ENCODE measurements at regions not wholly inside any gene's neighbourhood (a gene's known extent, or its start where the extent isn't known, plus 50 kb on each side); places are given as distances from the start of the nearest gene placed in this dataset.
"Not testable (repeated sequence)": the region's sequence is repeated elsewhere in the genome, so short reads cannot be mapped to it uniquely, and the experiment has no call there.

DNA sequence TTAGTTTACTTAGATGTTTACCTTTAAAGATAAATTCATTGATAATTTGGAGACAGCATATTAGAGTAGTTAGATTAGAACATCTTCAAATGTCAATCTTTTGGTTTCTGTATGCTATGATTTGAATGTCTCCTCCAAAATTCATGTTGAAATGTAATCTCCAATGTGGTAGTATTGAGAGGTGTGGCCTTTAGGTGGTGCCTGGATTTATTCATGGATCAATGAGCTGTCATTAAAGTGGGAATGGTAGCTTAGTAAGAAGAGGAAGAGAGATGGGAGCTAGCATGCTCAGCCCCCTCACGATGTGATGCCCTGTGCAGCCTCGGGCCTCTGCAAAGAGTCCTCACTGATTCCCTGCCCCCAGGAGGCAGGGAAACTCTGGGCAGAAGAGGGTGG lies 133.6 kb upstream of the TUT7 start:
- WGBS (ENCODE audit: insufficient coverage), result 78% methylated on average over 2 of the region's 2 CpGs
- no peaks in the 10 kb centered on the region for H3K9me3 Mint-ChIP-seq
- no peaks in the 10 kb centered on the region for H3K4me1 ChIP-seq (ENCODE audit: control insufficient read depth in 1 of 2, extremely low read depth in 1 of 2, insufficient read depth in 2 of 2, low read length in 2 of 2)
- no peak overlapping the region for H3K27ac Mint-ChIP-seq
- H3K9me3 ChIP-seq, result no peaks in the 10 kb centered on the region
- H3K27me3 Mint-ChIP-seq, result peaks cover 2 to 7% of the 10 kb centered on the region in 2 donors
- H3K36me3 ChIP-seq (ENCODE audit: control insufficient read depth in 2 of 2, extremely low read depth in 1 of 2, insufficient read depth in 1 of 2, low read length in 1 of 2), result no peaks in the 10 kb centered on the region
- H3K27me3 ChIP-seq (replicated peaks in 1 of 2; ENCODE audit: control insufficient read depth in 2 of 2, extremely low read depth in 1 of 2, insufficient read depth in 2 of 2, low read length in 1 of 2), result peaks cover 0 to 6% of the 10 kb centered on the region in 2 experiments
- ATAC-seq (replicated peaks in 1 of 4), result no peak
- no peak overlapping the region for H3K27ac ChIP-seq (ENCODE audit: low read length)
- peaks cover 0 to 5% (median 3%) of the 10 kb centered on the region in 3 donors for H3K4me1 Mint-ChIP-seq
- no peaks in the 10 kb centered on the region for H3K36me3 Mint-ChIP-seq
- no peak overlapping the region for H3K4me3 ChIP-seq (ENCODE audit: control insufficient read depth in 1 of 2, extremely low read depth in 1 of 2, low read length in 1 of 2)
- H3K4me3 Mint-ChIP-seq, result no peak overlapping the region
- POLR2A ChIA-PET, result no interaction called here
- CTCF ChIA-PET, result no interaction called here
- no peak for DNase-seq

GRCh38 chr9:86486891-86487837 lies 133.0 kb upstream of the TUT7 start:
- DNase-seq (peak in 1 of 35 experiments; percentile 27), ATAC-seq (replicated peaks in 1 of 4) (no peak)
- ChIA-PET POLR2A (no interaction called here), CTCF (no interaction called here)
- no peak overlapping the region for H3K4me3 Mint-ChIP-seq
- Histone ChIP-seq H3K4me3 (ENCODE audit: control insufficient read depth in 1 of 2, extremely low read depth in 1 of 2, low read length in 1 of 2) (no peak overlapping the region), H3K27me3 (replicated peaks in 1 of 2; ENCODE audit: control insufficient read depth in 2 of 2, extremely low read depth in 1 of 2, insufficient read depth in 2 of 2, low read length in 1 of 2) (peaks cover 0 to 9% of the 10 kb centered on the region in 2 experiments), H3K27ac (ENCODE audit: low read length) (no peak overlapping the region), H3K4me1 (ENCODE audit: control insufficient read depth in 1 of 2, extremely low read depth in 1 of 2, insufficient read depth in 2 of 2, low read length in 2 of 2) (no peaks in the 10 kb centered on the region), H3K9me3 (no peaks in the 10 kb centered on the region), H3K36me3 (ENCODE audit: control insufficient read depth in 2 of 2, extremely low read depth in 1 of 2, insufficient read depth in 1 of 2, low read length in 1 of 2) (no peaks in the 10 kb centered on the region)
- H3K4me1 Mint-ChIP-seq, result peaks cover 0 to 5% (median 3%) of the 10 kb centered on the region in 3 donors
- no peaks in the 10 kb centered on the region for H3K36me3 Mint-ChIP-seq
- no peak overlapping the region for H3K27ac Mint-ChIP-seq
- H3K9me3 Mint-ChIP-seq, result no peaks in the 10 kb centered on the region
- WGBS (ENCODE audit: insufficient coverage), result no CpG with 5 or more reads among the region's 1 CpG
- H3K27me3 Mint-ChIP-seq, result peaks cover 2 to 7% of the 10 kb centered on the region in 2 donors

DNA sequence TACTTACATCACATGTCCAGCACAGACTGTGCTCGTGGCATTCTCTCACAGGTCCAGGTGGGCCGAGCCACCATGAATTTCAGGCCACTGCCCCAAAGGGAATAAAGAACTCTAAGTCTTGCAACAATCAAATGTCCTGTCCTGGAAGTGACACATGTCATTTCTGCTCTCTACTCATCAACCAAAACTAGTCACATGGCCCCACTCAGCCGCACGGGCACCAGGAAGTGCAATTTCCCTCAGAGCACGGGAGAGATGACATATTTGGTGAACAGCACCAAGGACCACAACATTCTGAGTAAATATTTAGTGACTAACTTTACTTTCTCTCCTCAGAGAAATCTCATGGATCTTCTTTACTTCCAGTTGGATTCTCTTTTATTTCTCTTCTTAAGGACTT lies 131.1 kb upstream of the TUT7 start:
- no peak overlapping the region for H3K4me3 ChIP-seq (ENCODE audit: control insufficient read depth in 1 of 2, extremely low read depth in 1 of 2, low read length in 1 of 2)
- Mint-ChIP-seq H3K9me3 (no peaks in the 10 kb centered on the region), H3K4me3 (no peak overlapping the region), H3K27me3 (peaks cover 6 to 11% of the 10 kb centered on the region in 2 donors), H3K4me1 (peaks cover 0 to 5% (median 3%) of the 10 kb centered on the region in 3 donors), H3K27ac (no peak overlapping the region), H3K36me3 (no peaks in the 10 kb centered on the region)
- no peak for ATAC-seq (replicated peaks in 1 of 4)
- H3K36me3 ChIP-seq (ENCODE audit: control insufficient read depth in 2 of 2, extremely low read depth in 1 of 2, insufficient read depth in 1 of 2, low read length in 1 of 2), result no peaks in the 10 kb centered on the region
- no peak overlapping the region for H3K27ac ChIP-seq (ENCODE audit: low read length)
- DNase-seq, result no peak
- H3K27me3 ChIP-seq (replicated peaks in 1 of 2; ENCODE audit: control insufficient read depth in 2 of 2, extremely low read depth in 1 of 2, insufficient read depth in 2 of 2, low read length in 1 of 2), result peaks cover 0 to 9% of the 10 kb centered on the region in 2 experiments
- ChIA-PET POLR2A (no interaction called here), CTCF (interaction anchor here (0.8 to 1.0 kb wide), 2 partner anchors 840 to 848 kb away, joined by 4 to 5 read pairs; no protein-coding TSS in a partner anchor)
- H3K9me3 ChIP-seq, result no peaks in the 10 kb centered on the region
- H3K4me1 ChIP-seq (ENCODE audit: control insufficient read depth in 1 of 2, extremely low read depth in 1 of 2, insufficient read depth in 2 of 2, low read length in 2 of 2), result no peaks in the 10 kb centered on the region
- WGBS (ENCODE audit: insufficient coverage), result 100% methylated on average over 2 of the region's 5 CpGs

DNA sequence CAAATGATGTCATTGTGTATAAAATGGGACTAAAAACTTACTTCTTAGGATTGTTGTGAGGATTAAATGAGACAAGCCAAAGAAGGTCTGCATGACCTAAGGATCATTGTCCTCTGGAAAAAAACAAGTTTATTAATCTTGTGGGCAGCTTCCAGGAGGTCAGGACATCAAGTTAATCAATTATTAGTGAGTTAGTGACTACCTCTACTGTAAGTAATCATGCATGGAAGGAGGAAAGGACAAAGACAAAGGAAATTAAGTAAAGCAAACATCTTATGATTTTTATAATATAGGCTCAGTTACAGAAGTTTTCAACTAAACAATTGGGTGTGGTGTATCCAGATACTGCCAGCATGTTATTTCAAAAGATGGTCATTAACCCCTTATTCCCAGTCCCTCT lies 129.3 kb upstream of the TUT7 start:
- no peaks in the 10 kb centered on the region for H3K36me3 Mint-ChIP-seq
- ATAC-seq (replicated peaks in 1 of 4), result no peak
- H3K27ac Mint-ChIP-seq, result no peak overlapping the region
- peaks cover 0 to 6% of the 10 kb centered on the region in 2 experiments for H3K27me3 ChIP-seq (replicated peaks in 1 of 2; ENCODE audit: control insufficient read depth in 2 of 2, extremely low read depth in 1 of 2, insufficient read depth in 2 of 2, low read length in 1 of 2)
- H3K4me3 Mint-ChIP-seq, result no peak overlapping the region
- H3K9me3 Mint-ChIP-seq, result no peaks in the 10 kb centered on the region
- ChIA-PET CTCF (interaction anchor here in 1 of 2 donors (0.9 kb wide), 1 partner anchor 838 kb away, joined by 3 read pairs; no protein-coding TSS in a partner anchor), POLR2A (interaction anchor here in 1 of 2 donors (0.6 kb wide), 1 partner anchor 464 kb away, joined by 5 read pairs; the partner anchor contains the start of gene GAS1)
- no peak for DNase-seq
- no peaks in the 10 kb centered on the region for H3K9me3 ChIP-seq
- no peaks in the 10 kb centered on the region for H3K4me1 ChIP-seq (ENCODE audit: control insufficient read depth in 1 of 2, extremely low read depth in 1 of 2, insufficient read depth in 2 of 2, low read length in 2 of 2)
- H3K4me1 Mint-ChIP-seq, result peaks cover 0 to 5% (median 3%) of the 10 kb centered on the region in 3 donors
- H3K4me3 ChIP-seq (ENCODE audit: control insufficient read depth in 1 of 2, extremely low read depth in 1 of 2, low read length in 1 of 2), result no peak overlapping the region
- peaks cover 11 to 12% of the 10 kb centered on the region in 2 donors for H3K27me3 Mint-ChIP-seq
- H3K27ac ChIP-seq (ENCODE audit: low read length), result no peak overlapping the region
- H3K36me3 ChIP-seq (ENCODE audit: control insufficient read depth in 2 of 2, extremely low read depth in 1 of 2, insufficient read depth in 1 of 2, low read length in 1 of 2), result no peaks in the 10 kb centered on the region

DNA sequence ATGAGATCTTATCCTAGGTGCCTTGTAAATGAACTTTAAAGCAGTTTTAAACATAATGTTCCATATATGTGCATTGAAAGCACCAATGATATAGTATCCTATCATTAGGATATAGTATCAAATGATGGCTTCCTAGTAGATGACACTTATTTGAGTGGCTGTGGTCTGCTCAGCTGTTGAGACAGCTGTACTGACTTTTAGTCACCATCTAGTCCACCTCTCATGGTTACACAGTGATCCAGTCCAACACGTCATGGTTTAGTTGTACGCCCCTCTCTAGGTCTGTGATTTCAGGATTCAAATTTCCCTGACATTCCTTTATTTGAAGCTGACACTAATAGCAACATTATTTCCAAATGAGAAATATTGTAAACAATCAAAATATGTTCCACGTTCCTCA lies 127.3 kb upstream of the TUT7 start:
- Mint-ChIP-seq H3K36me3 (no peaks in the 10 kb centered on the region), H3K4me3 (no peak overlapping the region), H3K9me3 (no peaks in the 10 kb centered on the region), H3K27ac (no peak overlapping the region), H3K4me1 (peaks cover 0 to 5% (median 3%) of the 10 kb centered on the region in 3 donors), H3K27me3 (peaks cover 20 to 21% of the 10 kb centered on the region in 2 donors)
- Histone ChIP-seq H3K27me3 (replicated peaks in 1 of 2; ENCODE audit: control insufficient read depth in 2 of 2, extremely low read depth in 1 of 2, insufficient read depth in 2 of 2, low read length in 1 of 2) (peaks cover 0 to 6% of the 10 kb centered on the region in 2 experiments), H3K4me3 (ENCODE audit: control insufficient read depth in 1 of 2, extremely low read depth in 1 of 2, low read length in 1 of 2) (no peak overlapping the region), H3K36me3 (ENCODE audit: control insufficient read depth in 2 of 2, extremely low read depth in 1 of 2, insufficient read depth in 1 of 2, low read length in 1 of 2) (no peaks in the 10 kb centered on the region), H3K4me1 (ENCODE audit: control insufficient read depth in 1 of 2, extremely low read depth in 1 of 2, insufficient read depth in 2 of 2, low read length in 2 of 2) (no peaks in the 10 kb centered on the region), H3K9me3 (no peaks in the 10 kb centered on the region), H3K27ac (ENCODE audit: low read length) (no peak overlapping the region)
- no peak for ATAC-seq (replicated peaks in 1 of 4)
- POLR2A ChIA-PET, result no interaction called here
- WGBS (ENCODE audit: insufficient coverage), result 80% methylated on average over 1 of the region's 3 CpGs
- DNase-seq, result no peak
- CTCF ChIA-PET, result no interaction called here

DNA sequence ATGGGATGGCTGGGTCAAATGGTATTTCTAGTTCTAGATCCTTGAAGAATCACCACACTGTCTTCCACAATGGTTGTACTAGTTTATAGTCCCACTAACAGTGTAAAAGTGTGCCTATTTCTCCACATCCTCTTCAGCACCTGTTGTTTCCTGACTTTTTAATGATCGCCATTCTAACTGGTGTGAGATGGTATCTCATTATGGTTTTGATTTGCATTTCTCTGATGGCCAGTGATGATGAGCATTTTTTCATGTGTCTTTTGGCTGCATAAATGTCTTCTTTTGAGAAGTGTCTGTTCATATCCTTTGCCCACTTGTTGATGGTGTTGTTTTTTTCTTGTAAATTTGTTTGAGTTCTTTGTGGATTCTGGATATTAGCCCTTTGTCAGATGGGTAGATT lies 121.0 kb upstream of the TUT7 start:
- H3K4me3 Mint-ChIP-seq; H3K4me1 Mint-ChIP-seq; H3K27ac ChIP-seq (ENCODE audit: low read length); H3K36me3 Mint-ChIP-seq; H3K4me1 ChIP-seq (ENCODE audit: control insufficient read depth in 1 of 2, extremely low read depth in 1 of 2, insufficient read depth in 2 of 2, low read length in 2 of 2); CTCF ChIA-PET; ATAC-seq (replicated peaks in 1 of 4); H3K27ac Mint-ChIP-seq; H3K9me3 ChIP-seq; H3K27me3 ChIP-seq (replicated peaks in 1 of 2; ENCODE audit: control insufficient read depth in 2 of 2, extremely low read depth in 1 of 2, insufficient read depth in 2 of 2, low read length in 1 of 2); H3K36me3 ChIP-seq (ENCODE audit: control insufficient read depth in 2 of 2, extremely low read depth in 1 of 2, insufficient read depth in 1 of 2, low read length in 1 of 2); H3K4me3 ChIP-seq (ENCODE audit: control insufficient read depth in 1 of 2, extremely low read depth in 1 of 2, low read length in 1 of 2); POLR2A ChIA-PET; DNase-seq; H3K9me3 Mint-ChIP-seq: not testable (repeated sequence)
- no CpG with 5 or more reads among the region's 1 CpG for WGBS (ENCODE audit: insufficient coverage)
- peaks cover 15 to 17% of the 10 kb centered on the region in 2 donors for H3K27me3 Mint-ChIP-seq
